Esophagus (tissue), 2 donors: ENCODE measurements at regions not wholly inside any gene's neighbourhood (a gene's known extent, or its start where the extent isn't known, plus 50 kb on each side); places are given as distances from the start of the nearest gene placed in this dataset.

Experiments
- H3K27ac ChIP-seq, 2 donors: one replicate each; pipeline ENCODE4 v1.5.1; 2013; ENCODE audit warnings: low read depth in 2 of 2, mild to moderate bottlenecking in 2 of 2, inconsistent platforms in 1 of 2, low read length in 1 of 2, moderate library complexity in 1 of 2
- H3K27me3 ChIP-seq, 2 donors: one replicate each; pipeline ENCODE4 v1.6.1; 2013; ENCODE audit warnings: low read length in 2 of 2, control low read depth in 1 of 2, mild to moderate bottlenecking in 1 of 2; ENCODE audit not compliant: insufficient read depth in 2 of 2, control insufficient read depth in 1 of 2
- H3K36me3 ChIP-seq, 2 donors: one replicate each; pipeline ENCODE4 v1.6.1; 2013; ENCODE audit warnings: low read length in 1 of 2; ENCODE audit not compliant: control insufficient read depth in 2 of 2, insufficient read depth in 2 of 2
- H3K4me1 ChIP-seq, 2 donors: one replicate each; pipeline ENCODE4 v1.6.1; 2013; ENCODE audit warnings: low read length in 1 of 2; ENCODE audit not compliant: control insufficient read depth in 2 of 2, insufficient read depth in 2 of 2
- H3K4me3 ChIP-seq, 2 donors: one replicate each; pipeline ENCODE4 v1.5.1; 2013; ENCODE audit warnings: low read length in 2 of 2, mild to moderate bottlenecking in 2 of 2, low read depth in 1 of 2, moderate library complexity in 1 of 2
- H3K9me3 ChIP-seq, 2 donors: one replicate each; pipeline ENCODE4 v1.6.1; 2013; ENCODE audit warnings: mild to moderate bottlenecking in 2 of 2, low read depth in 1 of 2, low read length in 1 of 2, moderate library complexity in 1 of 2; ENCODE audit not compliant: control insufficient read depth in 2 of 2, insufficient read depth in 1 of 2
- WGBS, 2 donors: extraction: QIAGEN DNeasy Blood & Tissue Kit; methylation state at CpG; one replicate each; pipeline ENCODE4 v1.1.7; 2013; 5-methylcytosine and 5-hydroxymethylcytosine counted together
- donor health status: healthy with polysubstance abuse.
- donor health status: Bipolar disorder and iron deficiency.

GRCh38 chr20:7217606-7218005 lies 450.1 kb downstream of the BMP2 start:
- 42 to 63% methylated on average over 1 of the region's 1 CpG for WGBS, 2 donors

DNA sequence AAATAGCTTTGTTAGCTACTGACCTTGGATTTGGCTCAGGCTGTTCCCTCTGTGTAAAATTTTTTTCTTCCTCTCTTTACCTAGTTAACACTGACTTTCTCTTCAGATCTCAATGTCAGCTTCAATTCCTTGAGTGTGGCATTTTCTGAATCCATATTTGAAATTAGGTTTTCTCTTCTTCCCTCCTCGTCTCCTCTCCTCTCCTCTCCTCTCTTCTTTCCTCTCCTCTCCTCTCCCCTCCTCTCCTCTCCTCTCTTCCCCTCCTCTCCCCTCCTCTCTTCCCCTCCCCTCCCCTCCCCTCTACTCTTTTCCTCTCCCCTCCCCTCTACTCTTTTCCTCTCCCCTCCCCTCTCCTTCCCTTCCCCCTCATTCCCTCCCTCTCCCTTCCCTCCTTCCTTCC lies 453.3 kb downstream of the BMP2 start:
- H3K27me3 ChIP-seq = no peaks in the 10 kb centered on the region
- no peaks in the 10 kb centered on the region for H3K36me3 ChIP-seq
- no peaks in the 10 kb centered on the region for H3K4me1 ChIP-seq
- no peak overlapping the region for H3K4me3 ChIP-seq
- 77 to 79% methylated on average over 1 of the region's 1 CpG for WGBS, 2 donors
- peaks cover 2% of the 10 kb centered on the region in 2 donors for H3K9me3 ChIP-seq
- H3K27ac ChIP-seq = no peak overlapping the region

More at GRCh38 chr20:7217606-7218005, 450.1 kb downstream of the BMP2 start:
- Histone ChIP-seq H3K27ac (no peak overlapping the region), H3K36me3 (no peaks in the 10 kb centered on the region), H3K9me3 (no peaks in the 10 kb centered on the region), H3K4me1 (no peaks in the 10 kb centered on the region), H3K4me3 (no peak overlapping the region), H3K27me3 (no peaks in the 10 kb centered on the region)

DNA sequence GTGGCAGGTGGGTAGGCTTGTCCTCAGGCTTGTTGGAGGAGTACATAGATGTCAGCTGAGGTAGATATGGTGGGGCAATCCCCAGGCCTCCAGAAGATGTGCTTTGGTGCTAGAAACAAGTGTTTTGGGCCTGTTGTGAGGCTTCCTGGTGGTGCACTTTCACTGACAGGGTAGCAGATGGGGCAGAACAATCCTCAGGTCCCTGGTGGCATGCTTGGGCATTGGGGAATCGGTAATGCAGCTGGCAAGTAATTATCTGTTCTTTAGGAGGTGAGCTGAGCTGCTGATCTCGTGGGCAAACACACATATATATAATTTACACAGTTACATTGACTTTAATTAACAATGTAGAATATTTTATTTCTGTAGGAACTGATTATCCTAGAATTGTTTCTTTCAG lies 458.7 kb downstream of the BMP2 start:
- Histone ChIP-seq H3K27ac (no peak overlapping the region), H3K4me1 (no peaks in the 10 kb centered on the region), H3K9me3 (peaks cover 4 to 7% of the 10 kb centered on the region in 2 donors), H3K27me3 (no peaks in the 10 kb centered on the region), H3K36me3 (no peaks in the 10 kb centered on the region), H3K4me3 (no peak overlapping the region)
- 62 to 63% methylated on average over 2 of the region's 2 CpGs for WGBS, 2 donors

- no peaks in the 10 kb centered on the region for H3K9me3 ChIP-seq
- H3K27ac ChIP-seq = no peak overlapping the region
- no peaks in the 10 kb centered on the region for H3K4me1 ChIP-seq
- H3K4me3 ChIP-seq = no peak overlapping the region
- no peaks in the 10 kb centered on the region for H3K27me3 ChIP-seq
- no peaks in the 10 kb centered on the region for H3K36me3 ChIP-seq
These were observed 463.8 kb downstream of the BMP2 start for GRCh38 chr20:7231303-7231702.

DNA sequence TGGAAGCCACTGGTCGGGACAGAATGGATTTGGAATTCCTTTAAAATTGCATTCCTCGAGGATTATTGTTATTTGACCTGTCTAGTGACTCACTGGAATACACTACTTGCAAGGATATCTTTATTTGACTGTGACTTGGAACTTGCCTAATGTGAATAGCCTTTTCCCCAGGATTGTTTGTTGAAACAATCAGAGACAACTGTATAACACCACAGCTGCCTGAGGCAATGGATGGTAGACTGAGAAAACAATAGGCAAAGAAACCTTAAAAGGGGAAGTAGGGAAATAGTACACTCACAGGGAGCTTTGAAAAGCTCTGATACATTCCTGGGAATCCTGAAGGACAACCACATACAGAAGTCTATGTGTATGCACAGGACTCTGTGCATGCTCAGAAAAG lies 465.3 kb downstream of the BMP2 start:
- Histone ChIP-seq H3K36me3 (no peaks in the 10 kb centered on the region), H3K4me1 (no peaks in the 10 kb centered on the region), H3K4me3 (no peak overlapping the region), H3K27ac (no peak overlapping the region), H3K27me3 (no peaks in the 10 kb centered on the region), H3K9me3 (no peaks in the 10 kb centered on the region)
- 54 to 69% methylated on average over 2 of the region's 2 CpGs for WGBS, 2 donors

DNA sequence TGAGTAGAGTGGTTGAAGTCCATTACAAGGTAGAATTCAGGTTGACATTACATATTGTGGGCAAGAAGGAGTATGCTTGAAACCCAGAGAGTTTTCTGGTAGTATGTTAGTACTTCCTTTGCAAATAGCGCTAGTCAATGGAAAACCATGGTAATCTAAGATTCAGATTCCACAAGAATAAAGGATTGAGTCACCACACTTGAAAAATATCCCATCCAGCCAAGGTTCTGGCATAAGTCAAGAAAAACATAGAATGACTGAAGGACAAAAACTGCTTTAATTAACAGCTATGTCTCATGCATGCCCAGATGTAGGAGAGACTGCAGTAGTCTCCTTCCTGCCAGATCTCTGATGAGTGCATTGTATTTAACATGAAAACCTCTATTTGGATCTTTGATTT lies 469.8 kb downstream of the BMP2 start:
- H3K27me3 ChIP-seq = no peaks in the 10 kb centered on the region
- H3K9me3 ChIP-seq = no peaks in the 10 kb centered on the region
- H3K36me3 ChIP-seq = no peaks in the 10 kb centered on the region
- H3K27ac ChIP-seq = no peak overlapping the region
- no peaks in the 10 kb centered on the region for H3K4me1 ChIP-seq
- no peak overlapping the region for H3K4me3 ChIP-seq
- WGBS, 2 donors = 79 to 89% methylated on average over 1 of the region's 1 CpG

GRCh38 chr20:7240490-7240889 lies 473.0 kb downstream of the BMP2 start:
- WGBS, 2 donors = 86 to 88% methylated on average over 3 of the region's 3 CpGs
- H3K4me3 ChIP-seq = no peak overlapping the region
- H3K9me3 ChIP-seq = no peaks in the 10 kb centered on the region
- no peaks in the 10 kb centered on the region for H3K27me3 ChIP-seq
- H3K4me1 ChIP-seq = no peaks in the 10 kb centered on the region
- H3K36me3 ChIP-seq = no peaks in the 10 kb centered on the region
- no peak overlapping the region for H3K27ac ChIP-seq

DNA sequence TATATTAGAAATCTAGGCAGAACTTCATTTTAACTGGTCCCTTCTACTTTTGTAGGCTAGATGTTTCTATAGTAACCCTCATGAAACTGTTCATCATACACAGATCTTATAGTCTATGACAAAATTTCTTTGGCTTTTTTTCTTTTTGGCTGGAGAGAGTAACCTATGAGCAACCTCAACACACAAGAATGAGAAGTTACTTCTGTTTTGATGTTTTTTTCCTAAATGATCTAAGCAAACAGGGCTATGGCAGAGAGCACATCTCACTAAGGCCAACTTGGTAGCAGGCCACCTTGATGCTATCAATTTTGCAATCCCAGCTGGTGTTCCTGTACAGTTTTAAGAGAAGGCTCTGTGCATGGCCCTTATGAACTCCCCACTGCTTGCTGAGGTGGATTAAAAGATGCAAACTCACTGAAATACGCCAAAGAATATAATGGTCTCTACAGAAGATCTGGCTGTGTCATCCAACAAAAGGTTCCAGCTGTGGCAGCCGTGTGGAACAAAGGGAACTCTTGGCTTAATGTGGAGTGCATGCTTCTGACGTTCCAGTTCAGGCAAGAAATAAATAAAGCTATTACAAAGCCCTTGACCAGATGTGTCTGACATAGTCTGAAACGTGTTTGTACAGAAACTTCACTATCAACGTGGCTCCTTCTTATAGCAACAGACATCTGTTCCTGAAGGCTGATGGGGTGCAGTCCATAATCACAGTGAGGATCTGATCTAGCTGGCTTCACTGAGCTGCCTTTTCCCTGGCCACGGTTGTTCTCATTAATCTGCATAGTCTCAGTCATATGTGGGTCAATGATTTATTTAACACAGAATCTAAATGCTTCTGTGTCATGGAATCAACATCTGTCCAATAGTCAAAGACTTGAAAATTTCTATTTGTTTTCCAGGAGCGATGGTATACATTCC lies 481.1 kb downstream of the BMP2 start:
- Histone ChIP-seq H3K4me3 (no peak overlapping the region), H3K27ac (no peak overlapping the region), H3K36me3 (no peaks in the 10 kb centered on the region), H3K9me3 (no peaks in the 10 kb centered on the region), H3K4me1 (no peaks in the 10 kb centered on the region), H3K27me3 (no peaks in the 10 kb centered on the region)
- 32 to 33% methylated on average over 7 of the region's 7 CpGs for WGBS, 2 donors

- no peaks in the 10 kb centered on the region for H3K4me1 ChIP-seq
- WGBS, 2 donors = 81 to 85% methylated on average over 2 of the region's 2 CpGs
- H3K4me3 ChIP-seq = no peak overlapping the region
- H3K9me3 ChIP-seq = no peaks in the 10 kb centered on the region
- H3K36me3 ChIP-seq = no peaks in the 10 kb centered on the region
- no peak overlapping the region for H3K27ac ChIP-seq
- no peaks in the 10 kb centered on the region for H3K27me3 ChIP-seq
These were observed 482.9 kb downstream of the BMP2 start for GRCh38 chr20:7250337-7250736.

GRCh38 chr20:7257099-7257498 lies 489.6 kb downstream of the BMP2 start:
- Histone ChIP-seq H3K4me3 (no peak overlapping the region), H3K36me3 (no peaks in the 10 kb centered on the region), H3K9me3 (no peaks in the 10 kb centered on the region), H3K27me3 (no peaks in the 10 kb centered on the region), H3K27ac (no peak overlapping the region), H3K4me1 (no peaks in the 10 kb centered on the region)
- WGBS, 2 donors = 67 to 82% methylated on average over 2 of the region's 2 CpGs
